Amniotic stem cell (primary cell): ENCODE measurements at regions not wholly inside any gene's neighbourhood (a gene's known extent, or its start where the extent isn't known, plus 50 kb on each side); places are given as distances from the start of the nearest gene placed in this dataset.
"Not testable (repeated sequence)": the region's sequence is repeated elsewhere in the genome, so short reads cannot be mapped to it uniquely, and the experiment has no call there.

ENCODE experiments used
- DNase-seq: peaks from one replicate; lab custom pipeline; 2025; lab: John Stamatoyannopoulos, UW

- no peak for DNase-seq
Observed at GRCh38 chr4:34486461-34487363, 1757.6 kb downstream of the ARAP2 start.

DNA sequence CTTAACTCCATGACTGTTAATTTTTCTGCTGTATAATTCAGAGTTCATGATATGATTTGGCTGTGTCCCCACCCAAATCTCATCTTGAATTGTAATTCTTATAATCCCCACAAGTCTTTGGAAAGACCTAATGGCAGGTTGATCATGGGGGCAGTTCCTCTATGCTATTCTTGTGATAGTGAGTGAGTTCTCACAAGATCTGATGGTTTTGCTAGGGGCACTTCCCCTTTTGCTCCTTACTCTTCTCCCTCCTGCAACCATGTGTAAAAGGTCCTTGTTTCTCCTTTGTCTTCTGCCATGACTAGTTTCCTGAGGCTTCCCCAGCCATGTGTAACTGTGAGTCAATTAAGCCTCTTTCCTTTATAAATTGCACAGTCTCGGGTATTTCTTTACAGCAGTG lies 1751.9 kb downstream of the ARAP2 start:
- no peak for DNase-seq

DNA sequence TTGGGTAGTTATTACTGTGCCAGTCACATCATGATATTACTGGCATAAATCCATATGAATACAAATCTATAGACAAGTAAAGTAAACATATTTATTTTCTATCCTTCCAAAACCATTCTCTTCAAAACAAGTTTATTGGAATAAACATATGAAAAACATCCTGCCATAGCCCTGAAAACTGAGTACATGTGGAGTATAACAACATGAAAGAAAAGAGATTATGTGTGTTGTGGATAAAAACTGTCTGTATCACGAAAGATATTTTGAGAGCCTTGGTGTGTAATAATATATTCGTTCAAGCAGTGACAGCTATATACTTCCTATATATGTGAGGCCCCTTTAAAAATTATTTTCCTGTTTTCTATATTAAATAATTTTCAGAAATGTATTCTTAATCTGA lies 1742.2 kb downstream of the ARAP2 start:
- DNase-seq: no peak

- not testable (repeated sequence) for DNase-seq
Observed at GRCh38 chr4:34504731-34505130, 1739.6 kb downstream of the ARAP2 start.

DNA sequence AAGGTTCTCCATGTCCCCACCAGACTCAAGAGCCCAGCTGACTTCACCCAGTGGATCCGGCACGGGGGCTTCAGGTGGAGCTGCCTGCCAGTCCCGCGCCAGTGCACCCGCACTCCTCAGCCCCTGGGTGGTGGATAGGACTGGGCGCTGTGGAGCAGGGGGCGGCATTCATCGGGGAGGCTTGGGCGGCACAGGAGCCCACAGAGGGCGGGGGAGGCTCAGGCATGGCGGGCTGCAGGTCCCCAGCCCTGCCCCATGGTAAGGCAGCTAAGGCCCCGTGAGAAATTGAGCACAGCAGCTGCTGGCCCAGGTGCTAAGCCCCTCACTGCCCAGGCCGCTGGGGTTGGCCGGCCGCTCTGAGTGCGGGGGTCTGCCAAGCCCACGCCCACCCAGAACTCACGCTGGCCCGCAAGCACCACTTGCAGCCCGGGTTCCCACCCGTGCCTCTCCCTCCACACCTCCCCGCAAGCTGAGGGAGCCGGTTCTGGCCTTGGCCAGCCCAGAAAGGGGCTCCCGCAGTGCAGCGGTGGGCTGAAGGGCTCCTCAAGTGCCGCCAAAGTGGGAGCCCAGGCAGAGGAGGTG lies 1737.7 kb downstream of the ARAP2 start:
- DNase-seq: not testable (repeated sequence)

DNA sequence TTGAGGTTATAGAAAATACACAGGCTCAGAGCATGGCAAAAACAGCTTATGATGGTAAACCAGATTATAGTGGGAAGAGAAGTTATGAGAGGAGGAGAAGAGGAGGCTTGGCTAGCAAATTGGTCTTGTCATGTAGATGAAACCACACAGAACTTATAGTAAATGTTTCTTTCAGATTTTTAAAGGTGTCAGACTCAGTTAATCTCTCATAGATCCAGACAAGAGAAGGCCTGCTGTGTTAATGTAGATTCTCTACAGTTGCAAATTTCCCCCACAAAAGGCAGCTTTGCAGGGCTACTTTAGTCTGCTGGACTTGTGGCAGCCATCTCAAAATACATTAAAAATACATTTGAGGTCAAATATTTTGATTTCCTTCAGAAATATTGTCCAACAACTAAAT lies 1731.7 kb downstream of the ARAP2 start:
- DNase-seq: no peak

DNA sequence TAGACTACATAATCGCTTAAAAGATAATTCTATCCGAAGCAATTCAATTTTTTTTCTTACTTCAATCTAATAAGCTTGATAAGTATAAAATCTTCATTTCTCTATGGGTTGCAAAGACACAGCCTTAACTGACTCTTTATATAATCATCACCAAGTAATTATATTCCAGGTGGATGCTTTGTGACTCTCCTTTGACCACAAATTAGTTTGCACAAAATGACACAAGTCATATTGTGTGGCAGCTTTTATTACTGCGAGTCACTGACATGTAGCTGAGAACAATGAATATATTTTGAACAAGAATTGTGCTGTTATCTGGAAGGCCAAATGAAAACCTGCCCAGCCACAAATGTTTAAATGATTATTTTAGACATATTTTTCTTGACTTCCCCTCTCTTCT lies 1727.8 kb downstream of the ARAP2 start:
- no peak for DNase-seq

DNA sequence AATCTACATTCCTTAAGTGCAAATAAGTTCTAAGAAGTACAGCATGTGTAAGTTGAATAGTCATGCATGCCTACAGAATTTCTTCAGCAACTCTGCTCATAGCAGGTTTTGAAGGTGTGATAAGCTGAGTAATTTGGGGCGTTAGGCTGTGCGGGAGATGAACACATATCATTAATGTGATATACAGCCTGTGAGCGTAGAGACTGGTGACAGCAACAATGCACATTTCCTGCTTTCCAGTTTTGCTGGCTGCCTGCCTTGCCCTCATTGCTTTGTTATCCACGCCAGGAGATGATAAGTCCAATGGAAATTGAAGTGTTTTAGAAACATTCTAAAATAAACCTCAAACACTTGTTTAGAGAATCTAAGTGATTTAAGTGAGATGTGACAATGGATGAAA lies 1709.4 kb downstream of the ARAP2 start:
- DNase-seq: no peak

DNA sequence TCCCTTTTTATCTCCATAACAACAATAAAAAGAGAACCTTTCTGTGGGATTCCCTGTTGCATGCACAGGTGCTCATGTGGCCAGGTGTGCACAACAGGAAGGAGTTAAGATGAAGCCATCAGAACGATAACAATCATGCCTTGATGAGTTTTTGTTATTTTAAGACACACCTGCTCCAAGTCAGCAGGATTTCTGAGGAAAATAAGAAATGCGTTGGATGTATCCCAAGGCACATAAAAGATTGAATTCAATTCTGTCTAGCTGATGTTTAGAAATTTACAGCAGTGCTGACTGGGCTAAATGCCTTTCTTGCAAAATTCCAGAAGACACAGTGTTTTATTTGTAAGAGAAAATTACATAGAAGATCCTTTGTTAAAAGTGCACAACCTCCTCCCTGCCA lies 1678.2 kb downstream of the ARAP2 start:
- DNase-seq: no peak

DNA sequence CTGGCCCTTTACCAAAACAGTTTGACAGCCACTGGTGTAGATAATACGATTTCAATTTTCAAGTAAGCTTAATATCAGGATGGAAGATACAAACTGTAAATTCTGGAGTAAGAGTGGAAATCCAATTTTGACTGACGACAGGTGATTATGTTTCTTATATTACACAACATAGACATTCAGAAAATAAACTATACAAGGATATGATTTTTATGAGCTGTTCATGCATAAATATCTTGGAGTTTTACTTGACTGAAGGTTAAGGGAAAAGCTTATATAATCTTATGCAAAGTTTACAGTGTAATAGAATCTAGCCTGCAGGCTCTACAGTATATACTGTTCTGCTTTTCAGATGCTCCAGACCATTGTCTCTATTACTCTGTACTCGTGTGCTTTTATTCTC lies 1672.3 kb downstream of the ARAP2 start:
- no peak for DNase-seq

DNA sequence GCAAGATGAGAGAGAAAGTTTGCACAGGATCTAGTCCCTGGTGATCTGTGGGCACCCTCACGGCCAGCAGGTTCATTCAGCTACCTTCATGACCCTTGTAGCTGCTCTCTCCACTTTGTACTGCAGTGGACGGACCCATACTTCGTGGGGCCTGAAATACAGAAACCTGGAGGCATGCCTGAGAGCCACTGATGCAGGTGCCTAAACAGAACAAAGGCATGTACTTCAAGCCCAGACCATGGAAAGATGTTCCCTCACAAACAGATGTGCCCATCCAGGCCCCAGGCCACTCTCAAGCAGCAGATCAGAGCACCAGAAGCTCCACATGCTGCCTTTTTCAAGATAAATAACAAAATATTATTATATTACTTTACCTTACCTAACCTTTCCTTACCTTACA lies 1629.0 kb downstream of the ARAP2 start:
- no peak for DNase-seq

GRCh38 chr4:34619531-34620162 lies 1624.7 kb downstream of the ARAP2 start:
- DNase-seq: no peak

- DNase-seq: no peak
Observed at GRCh38 chr4:34628471-34628870, 1615.8 kb downstream of the ARAP2 start.

- no peak for DNase-seq
Observed at GRCh38 chr4:34629451-34629850, 1614.9 kb downstream of the ARAP2 start.

GRCh38 chr4:34633241-34633640 lies 1611.1 kb downstream of the ARAP2 start:
- DNase-seq: no peak

DNA sequence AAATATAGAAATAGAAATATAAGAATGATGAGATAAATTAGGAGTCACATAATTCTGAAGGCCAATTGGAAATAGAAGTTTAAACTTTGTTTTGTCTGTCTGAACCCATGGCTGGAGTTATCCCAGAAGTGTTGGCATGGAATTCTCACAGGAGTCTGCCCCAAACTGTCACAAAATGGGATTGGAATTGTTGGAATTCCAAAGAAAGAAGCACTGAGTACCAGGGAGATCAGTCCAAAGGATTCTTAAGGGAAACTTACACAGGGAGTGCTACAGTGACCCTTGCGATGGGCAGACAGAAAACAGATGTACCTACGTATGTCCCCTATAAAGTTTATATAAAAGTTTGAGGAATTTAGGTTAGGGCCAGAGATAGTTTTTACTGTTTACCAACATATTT lies 1607.7 kb downstream of the ARAP2 start:
- no peak for DNase-seq

DNA sequence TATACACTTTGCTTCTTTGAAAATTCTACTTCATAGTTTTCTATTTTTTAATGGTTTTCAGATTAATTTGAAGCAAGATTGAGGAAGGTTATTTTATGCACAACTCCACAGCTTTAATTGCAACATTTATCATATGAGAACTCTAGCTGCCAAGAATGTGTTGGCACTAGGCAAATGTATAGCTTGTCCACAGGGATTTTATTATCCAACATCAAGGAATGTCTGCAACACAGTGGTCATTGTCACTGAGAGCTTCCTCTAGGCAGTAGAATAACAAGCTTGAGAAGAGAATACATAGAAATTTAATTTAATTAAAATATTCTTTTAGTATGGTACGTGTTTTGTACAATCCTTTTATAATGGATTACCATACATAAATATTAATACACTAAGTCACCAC lies 1600.8 kb downstream of the ARAP2 start:
- DNase-seq: no peak

GRCh38 chr4:34644579-34645115 lies 1599.7 kb downstream of the ARAP2 start:
- DNase-seq: no peak

GRCh38 chr4:34649716-34650115 lies 1594.6 kb downstream of the ARAP2 start:
- DNase-seq: no peak

DNA sequence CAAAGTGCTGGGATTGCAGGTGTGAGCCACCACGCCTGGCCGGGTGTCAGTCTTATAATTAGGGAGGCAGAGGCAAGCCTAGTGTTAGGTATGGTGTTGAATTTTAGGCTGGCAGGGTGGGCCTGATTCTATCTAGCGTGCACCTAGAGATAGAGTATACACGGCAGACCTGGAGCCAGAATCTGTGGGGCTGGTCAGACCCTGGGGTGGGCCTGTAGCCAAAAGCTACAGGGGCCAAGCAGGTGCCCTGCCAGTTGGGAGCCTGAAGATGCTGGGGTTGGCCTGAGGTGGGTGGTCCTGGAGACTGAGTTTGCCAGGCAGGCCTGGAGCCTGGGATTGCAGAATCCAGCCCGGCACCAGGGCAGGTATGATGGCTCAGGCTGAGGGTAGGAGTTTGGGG lies 1580.3 kb downstream of the ARAP2 start:
- DNase-seq: no peak

DNA sequence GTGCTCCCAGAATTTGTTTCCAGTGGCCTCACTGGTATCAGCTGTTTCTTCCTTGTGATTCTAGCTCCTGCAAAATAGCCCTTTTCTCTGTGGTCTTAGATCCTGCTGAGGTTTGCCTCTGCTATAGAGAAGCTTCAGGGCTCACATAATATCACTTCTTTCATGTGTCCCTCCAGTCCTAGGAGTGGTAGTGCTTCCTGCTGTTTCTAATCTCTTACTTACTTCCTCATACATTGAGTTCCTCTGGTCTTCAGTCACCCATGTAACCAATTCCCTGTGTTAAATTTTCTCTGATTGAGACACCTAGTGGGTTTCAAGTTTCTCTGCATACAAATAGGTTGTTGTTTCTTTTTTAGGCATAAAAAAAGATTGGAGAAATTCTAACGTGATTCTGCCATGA lies 1567.9 kb downstream of the ARAP2 start:
- DNase-seq: no peak

- no peak for DNase-seq
Observed at GRCh38 chr4:34678431-34678830, 1565.9 kb downstream of the ARAP2 start.

DNA sequence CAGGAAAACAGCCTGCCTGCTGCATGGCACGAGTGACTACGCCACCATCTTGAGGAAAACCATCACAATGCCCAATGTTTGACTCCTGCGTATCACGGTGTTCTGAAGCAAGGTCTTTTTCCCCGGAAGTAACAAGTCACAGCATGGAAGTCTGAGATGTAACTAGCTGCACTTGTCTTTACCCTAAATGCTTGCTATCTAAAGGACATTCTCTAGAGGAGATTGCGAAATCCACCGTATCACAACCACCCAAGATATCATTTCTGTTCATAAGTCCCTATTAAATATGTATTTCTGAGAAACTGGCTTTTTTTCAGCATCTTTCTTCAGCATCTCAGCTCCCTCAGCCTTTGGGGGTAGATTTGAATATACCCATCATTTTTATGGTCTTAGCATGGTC lies 1565.1 kb downstream of the ARAP2 start:
- DNase-seq: no peak
